ENCODE measurements at regions not wholly inside any gene's neighbourhood (a gene's known extent, or its start where the extent isn't known, plus 50 kb on each side); places are given as distances from the start of the nearest gene placed in this dataset.
"Not testable (repeated sequence)": the region's sequence is repeated elsewhere in the genome, so short reads cannot be mapped to it uniquely, and the experiment has no call there.

DNA sequence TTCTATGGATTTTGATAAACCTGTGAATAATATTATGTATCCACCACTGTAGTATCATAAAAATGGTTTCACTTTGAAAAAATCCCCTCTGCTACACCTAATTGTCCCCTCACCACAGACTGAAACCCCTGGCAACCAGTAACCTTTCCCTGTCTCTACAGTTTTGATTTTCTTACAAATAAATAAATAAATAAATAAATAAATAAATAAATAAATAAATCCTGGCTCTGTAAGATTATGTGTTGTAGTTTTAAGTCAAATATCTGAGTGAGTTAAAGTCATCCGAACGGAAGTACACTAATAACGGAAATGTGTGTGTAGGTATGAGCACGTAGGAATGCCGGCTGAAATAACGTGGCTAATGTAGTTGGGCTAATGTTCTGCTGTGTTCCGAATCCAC, 641.5 kb downstream of the GABRG1 start:
- no peak for DNase-seq (ENCODE audit: low spot score)

GRCh38 chr4:45477311-45477733, 646.5 kb downstream of the GABRG1 start:
- no peak for DNase-seq (ENCODE audit: low spot score)

- DNase-seq (ENCODE audit: low spot score) = no peak
Observed at GRCh38 chr4:45475548-45475947, 648.3 kb downstream of the GABRG1 start.

- DNase-seq (ENCODE audit: low spot score) = no peak
Observed at GRCh38 chr4:45472490-45472889, 651.4 kb downstream of the GABRG1 start.

DNA sequence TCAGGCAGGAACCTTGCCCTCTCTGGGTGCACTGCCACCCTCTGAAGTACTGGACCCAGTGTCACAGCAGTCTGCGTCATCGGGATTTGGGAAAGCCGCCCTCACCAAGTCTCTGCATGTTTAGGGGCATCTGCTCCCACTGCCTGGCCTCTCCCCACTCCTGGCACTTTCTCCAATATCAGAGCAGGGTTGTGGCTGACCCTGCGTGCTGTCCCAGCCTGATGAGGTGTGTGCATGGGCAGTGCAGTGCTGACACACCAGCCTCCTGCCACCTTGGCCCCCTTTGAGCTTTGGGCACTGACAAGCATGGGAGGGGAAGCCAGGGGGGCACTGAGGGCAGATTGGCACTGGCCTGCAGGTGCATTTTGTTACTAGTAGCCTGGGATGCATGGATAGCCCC, 652.5 kb downstream of the GABRG1 start:
- no peak for DNase-seq (ENCODE audit: low spot score)

DNA sequence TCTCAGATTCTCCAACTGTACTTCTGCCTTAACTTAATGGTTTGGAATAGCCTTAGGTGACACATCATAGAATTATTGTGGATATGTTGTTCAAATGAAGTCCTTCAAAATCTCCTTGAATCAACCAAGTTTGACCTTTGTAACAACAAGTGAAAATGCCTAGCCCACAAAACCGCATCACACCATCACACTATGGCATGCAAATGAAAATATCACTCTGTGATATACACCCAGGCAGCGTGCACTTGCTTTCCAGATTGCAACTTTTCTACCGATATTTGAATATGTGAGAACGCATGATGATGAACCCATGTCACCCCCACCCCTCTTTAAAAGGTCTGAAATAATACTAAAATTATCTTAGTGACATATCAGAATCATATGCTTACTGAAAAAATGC, 656.7 kb downstream of the GABRG1 start:
- DNase-seq (ENCODE audit: low spot score) = no peak

- DNase-seq (ENCODE audit: low spot score) = not testable (repeated sequence)
Observed at GRCh38 chr4:45460157-45460556, 663.7 kb downstream of the GABRG1 start.

GRCh38 chr4:45455217-45455616, 668.6 kb downstream of the GABRG1 start:
- DNase-seq (ENCODE audit: low spot score) = no peak

DNA sequence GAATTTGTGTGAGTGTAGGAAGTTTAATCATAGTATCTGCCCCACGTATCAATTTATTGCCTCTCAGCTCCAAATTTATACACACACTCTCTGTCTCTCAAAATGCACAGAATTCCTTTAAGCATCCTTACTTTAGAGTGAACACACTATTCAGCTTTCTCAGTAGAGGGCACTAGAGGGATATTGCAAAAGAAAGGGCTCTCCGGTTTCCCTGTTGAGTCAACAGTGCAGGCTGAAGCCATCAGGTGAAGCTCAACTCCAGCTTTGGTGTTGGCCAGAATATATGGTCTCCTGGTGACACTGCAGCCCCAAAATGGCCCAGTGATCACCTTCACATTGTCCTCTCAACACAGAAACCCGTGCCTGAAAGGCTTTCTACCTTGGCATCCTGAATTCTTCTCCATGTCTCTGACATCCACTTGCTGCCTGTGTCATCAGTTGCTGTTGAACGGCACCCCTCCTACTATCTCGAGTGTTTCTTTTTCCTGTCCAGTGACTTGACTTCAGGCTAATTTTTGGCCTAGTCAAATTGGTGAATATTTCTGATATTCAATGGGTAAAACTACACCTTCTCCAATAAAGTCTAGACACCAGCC, 670.5 kb downstream of the GABRG1 start:
- peak; percentile 9 for DNase-seq (ENCODE audit: low spot score)

- no peak for DNase-seq (ENCODE audit: low spot score)
Observed at GRCh38 chr4:45442466-45442865, 681.4 kb downstream of the GABRG1 start.

- DNase-seq (ENCODE audit: low spot score) = no peak
Observed at GRCh38 chr4:45438047-45438446, 685.8 kb downstream of the GABRG1 start.

- no peak for DNase-seq (ENCODE audit: low spot score)
Observed at GRCh38 chr4:45437381-45437780, 686.5 kb downstream of the GABRG1 start.

- DNase-seq (ENCODE audit: low spot score) = no peak
Observed at GRCh38 chr4:45425135-45425534, 698.7 kb downstream of the GABRG1 start.

DNA sequence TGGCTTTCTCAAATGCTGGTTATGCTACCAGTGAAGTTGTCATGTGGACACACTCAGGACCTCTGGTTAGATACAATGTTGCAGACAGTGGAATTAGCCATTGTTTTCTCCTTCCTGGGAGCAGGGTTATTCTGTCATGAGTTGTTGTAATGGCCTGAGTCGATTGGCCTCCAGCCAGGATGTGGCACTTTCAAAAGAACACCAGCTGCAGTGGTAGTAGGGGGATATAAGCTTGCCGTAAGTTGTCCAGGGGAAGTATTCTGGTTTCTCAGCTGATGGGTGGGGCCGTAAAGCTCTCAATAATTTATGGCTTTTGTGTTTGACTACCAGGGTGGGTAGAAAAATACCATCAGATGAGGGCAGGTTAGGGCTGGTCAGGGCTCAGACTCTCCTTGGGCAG, 697.5 kb upstream of the GNPDA2 start:
- no peak for DNase-seq (ENCODE audit: low spot score)

- DNase-seq (ENCODE audit: low spot score) = not testable (repeated sequence)
Observed at GRCh38 chr4:45420091-45420674, 693.8 kb upstream of the GNPDA2 start.

DNA sequence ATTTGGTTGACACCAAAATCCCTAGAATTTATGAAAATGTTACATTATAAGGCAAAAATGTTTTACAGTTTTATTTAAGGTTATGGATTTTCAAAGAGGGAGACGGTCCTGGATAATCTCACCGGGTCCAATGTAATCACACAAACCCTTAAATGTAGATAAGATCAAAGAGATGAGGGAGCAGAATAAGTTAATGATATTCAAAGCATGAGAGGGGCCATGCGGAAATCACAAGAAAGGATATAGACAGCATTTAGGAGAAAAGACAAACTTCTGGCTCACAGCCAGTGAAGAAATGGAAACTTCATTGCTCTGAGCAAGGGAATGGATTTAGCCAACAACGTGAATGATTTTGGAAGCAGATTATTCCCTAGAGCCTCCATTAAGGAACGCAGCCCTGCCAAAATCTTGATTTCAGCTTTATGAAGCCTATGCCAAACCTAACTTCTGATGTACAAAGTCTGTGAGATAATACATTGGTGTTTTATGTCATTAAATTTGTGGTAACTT, 684.4 kb upstream of the GNPDA2 start:
- no peak for DNase-seq (ENCODE audit: low spot score)

- DNase-seq (ENCODE audit: low spot score) = no peak
Observed at GRCh38 chr4:45409536-45409935, 683.2 kb upstream of the GNPDA2 start.

DNA sequence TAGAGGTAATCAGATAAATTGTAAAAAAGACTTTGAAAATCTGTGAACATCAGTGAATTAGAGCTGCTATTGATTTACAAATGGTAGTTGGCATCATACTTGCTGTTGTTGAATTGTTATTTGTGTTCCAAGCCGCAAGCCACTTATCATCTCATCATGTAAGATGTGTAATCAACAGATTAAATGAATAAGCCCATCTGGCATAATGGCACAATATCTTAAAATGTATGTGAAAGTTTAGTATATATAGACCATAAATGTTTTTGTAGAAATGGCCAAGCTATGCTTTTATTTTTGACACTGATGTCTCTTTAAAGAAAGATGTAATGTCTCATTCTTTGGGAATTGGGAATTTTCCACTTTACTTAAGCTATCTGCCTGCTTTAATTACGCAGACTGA, 682.6 kb upstream of the GNPDA2 start:
- no peak for DNase-seq (ENCODE audit: low spot score)

DNA sequence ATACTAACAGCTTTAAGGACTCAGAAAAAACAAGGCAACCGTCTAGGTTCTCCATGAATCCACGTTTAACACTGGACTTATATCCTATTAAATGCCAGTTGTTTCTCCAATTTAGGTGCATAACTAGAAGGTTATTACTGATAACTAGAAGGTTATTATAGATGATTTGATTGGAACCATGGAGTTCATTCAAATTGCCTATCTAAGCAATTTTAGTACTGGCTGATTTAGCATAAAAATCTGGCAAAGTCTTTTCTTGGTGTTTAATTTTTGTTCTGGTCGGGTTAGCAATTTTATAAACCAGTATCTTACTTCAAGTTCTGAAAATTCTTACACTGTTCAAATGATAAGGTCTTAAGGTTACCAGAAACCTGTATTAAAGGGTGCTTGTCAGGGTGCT, 672.8 kb upstream of the GNPDA2 start:
- DNase-seq (ENCODE audit: low spot score) = no peak

- no peak for DNase-seq (ENCODE audit: low spot score)
Observed at GRCh38 chr4:45385306-45385705, 659.0 kb upstream of the GNPDA2 start.

DNA sequence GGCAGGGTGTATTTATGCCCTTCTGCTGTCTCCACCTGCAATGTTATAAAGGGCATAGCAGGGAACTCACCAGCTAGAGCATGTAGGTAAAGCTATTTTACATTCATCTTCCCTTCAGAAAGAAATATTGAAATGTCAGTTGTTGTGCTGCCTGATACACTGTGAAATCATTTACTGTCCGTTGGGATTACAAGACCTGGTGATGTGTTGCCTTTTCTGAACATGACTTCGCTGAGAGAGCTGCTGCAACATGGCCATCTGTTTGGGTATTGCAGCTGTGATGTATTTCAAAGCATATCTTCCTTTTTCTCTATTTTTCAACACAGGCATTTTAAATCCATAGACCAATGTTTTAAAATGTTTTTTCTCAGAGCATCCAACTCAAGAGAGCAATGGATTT, 644.1 kb upstream of the GNPDA2 start:
- no peak for DNase-seq (ENCODE audit: low spot score)

DNA sequence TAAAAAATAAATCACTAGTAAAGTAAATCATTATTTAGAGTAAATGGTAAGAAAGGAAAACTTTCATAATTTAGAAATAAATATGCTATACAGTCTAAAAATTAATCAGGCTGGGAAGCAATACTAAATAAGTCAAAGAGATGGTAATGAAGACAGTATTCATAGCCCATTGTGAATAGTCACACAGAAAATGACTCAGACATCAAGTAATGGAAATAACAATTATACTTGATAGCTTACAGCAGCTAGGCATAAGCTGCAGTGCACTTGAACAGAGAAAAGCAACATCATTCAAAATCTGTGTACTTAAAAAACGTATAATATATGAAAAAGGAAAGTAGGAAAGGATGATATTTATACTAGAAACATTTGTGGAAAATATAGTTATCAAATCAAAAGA, 642.5 kb upstream of the GNPDA2 start:
- no peak for DNase-seq (ENCODE audit: low spot score)

- DNase-seq (ENCODE audit: low spot score) = no peak
Observed at GRCh38 chr4:45363931-45364330, 637.6 kb upstream of the GNPDA2 start.

Data from globus pallidus (tissue), 1 donor.